ENCODE measurements at regions not wholly inside any gene's neighbourhood (a gene's known extent, or its start where the extent isn't known, plus 50 kb on each side); places are given as distances from the start of the nearest gene placed in this dataset.

DNA sequence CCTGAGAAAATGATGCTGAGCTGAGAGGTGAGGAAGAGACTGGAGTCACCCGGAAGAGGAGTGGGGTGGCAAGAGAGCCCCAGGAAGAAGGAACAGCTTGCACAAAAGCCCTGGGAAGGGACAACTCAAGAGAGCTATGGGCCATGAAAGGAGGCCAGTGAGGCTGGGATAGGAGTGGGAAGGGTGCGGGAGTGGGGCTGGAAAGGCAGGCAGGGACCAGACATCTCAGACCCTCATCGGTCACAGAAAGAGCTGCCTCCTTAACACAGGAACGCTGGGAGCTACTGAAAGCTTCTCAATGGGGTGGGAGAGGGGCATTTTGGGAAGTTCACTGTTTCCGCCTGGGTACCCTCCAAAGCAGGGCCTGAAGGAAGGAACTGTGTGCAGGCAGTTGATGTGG, 122.0 kb upstream of the UNC5B start:
- DNase-seq (ENCODE audit: extremely low read depth in 1 of 4, low spot score in 3 of 4), result peak in 2 of 4 experiments; percentile 5 to 6
- Histone ChIP-seq H3K9me1 (ENCODE audit: control insufficient read depth, insufficient read depth, low read length) (no peaks in the 10 kb centered on the region), H2AFZ (ENCODE audit: low read depth, low read length) (no peak overlapping the region), H3K27ac (ENCODE audit: extremely low read depth, low read depth, low read length) (no peak overlapping the region), H3K27me3 (ENCODE audit: control insufficient read depth in 2 of 2, insufficient read depth in 2 of 2, low read length in 2 of 2) (peaks cover 13 to 43% of the 10 kb centered on the region in 2 experiments; a peak in 4 of 5 replicates), H3K79me2 (ENCODE audit: control insufficient read depth, insufficient read depth, low read length) (no peaks in the 10 kb centered on the region), H3K4me3 (no peak overlapping the region), H3K4me2 (ENCODE audit: insufficient read depth, low read length) (no peak overlapping the region), H4K20me1 (replicated peaks; ENCODE audit: control insufficient read depth, insufficient read depth, low read length) (0 out of 2 replicates have a peak, but pooled peaks cover 5% of the 10 kb centered on the region), H3K9me3 (replicated peaks; ENCODE audit: control insufficient read depth, insufficient read depth, low read depth, low read length) (no peaks in the 10 kb centered on the region), H3K4me1 (replicated peaks in 1 of 2; ENCODE audit: control insufficient read depth in 2 of 2, insufficient read depth in 2 of 2, low read length in 2 of 2) (no peaks in the 10 kb centered on the region), H3K9ac (ENCODE audit: insufficient read depth in 1 of 2, low read depth in 2 of 2, low read length in 2 of 2) (no peak overlapping the region), H3K36me3 (ENCODE audit: control insufficient read depth, insufficient read depth, low read length) (no peaks in the 10 kb centered on the region)
- CTCF ChIA-PET (ENCODE audit: low intra/inter-chr PET ratio), result no interaction called here
- POLR2A ChIA-PET, result no interaction called here
- 6% methylated on average over 5 of the region's 5 CpGs for WGBS (ENCODE audit: insufficient coverage, low coverage, missing lambda C conversion rate)
- BruUV-seq (replicated peaks), result no TSS peak
- no peak for ATAC-seq
- TF ChIP-seq ATF7 (IDR thresholded peaks at IDR 0.05) (no peak), HNRNPH1 (optimal IDR thresholded peaks at IDR 0.05; ENCODE audit: low read depth, low read length) (no peak), CHCHD3 (CRISPR knock-in tag; IDR thresholded peaks at IDR 0.05) (no peak), ZNF23 (CRISPR knock-in tag; IDR thresholded peaks at IDR 0.05) (no peak), ZNF717 (CRISPR knock-in tag; IDR thresholded peaks at IDR 0.05) (no peak), ZNF143 (CRISPR knock-in tag; IDR thresholded peaks at IDR 0.05) (no peak), GTF2E2 (tag; IDR thresholded peaks at IDR 0.05) (no peak), RBM17 (IDR thresholded peaks at IDR 0.05; ENCODE audit: borderline replicate concordance, low read depth, low read length) (no peak), CHD2 (IDR thresholded peaks at IDR 0.05; ENCODE audit: low read depth, low read length) (no peak), ZNF212 (CRISPR knock-in tag; IDR thresholded peaks at IDR 0.05) (no peak), TRIM28 (IDR thresholded peaks at IDR 0.05) (no peak), PURB (CRISPR knock-in tag; IDR thresholded peaks at IDR 0.05; ENCODE audit: low read depth) (no peak), NCOR1 (IDR thresholded peaks at IDR 0.05) (no peak)
- TF ChIP-seq, protein P1, sequence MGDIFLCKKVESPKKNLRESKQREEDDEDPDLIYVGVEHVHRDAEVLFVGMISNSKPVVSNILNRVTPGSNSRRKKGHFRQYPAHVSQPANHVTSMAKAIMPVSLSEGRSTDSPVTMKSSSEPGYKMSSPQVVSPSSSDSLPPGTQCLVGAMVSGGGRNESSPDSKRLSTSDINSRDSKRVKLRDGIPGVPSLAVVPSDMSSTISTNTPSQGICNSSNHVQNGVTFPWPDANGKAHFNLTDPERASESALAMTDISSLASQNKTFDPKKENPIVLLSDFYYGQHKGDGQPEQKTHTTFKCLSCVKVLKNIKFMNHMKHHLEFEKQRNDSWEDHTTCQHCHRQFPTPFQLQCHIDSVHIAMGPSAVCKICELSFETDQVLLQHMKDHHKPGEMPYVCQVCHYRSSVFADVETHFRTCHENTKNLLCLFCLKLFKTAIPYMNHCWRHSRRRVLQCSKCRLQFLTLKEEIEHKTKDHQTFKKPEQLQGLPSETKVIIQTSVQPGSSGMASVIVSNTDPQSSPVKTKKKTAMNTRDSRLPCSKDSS (IDR thresholded peaks at IDR 0.05; ENCODE audit: low read depth, partially characterized antibody), result no peak
- TF ChIP-seq, protein P2, sequence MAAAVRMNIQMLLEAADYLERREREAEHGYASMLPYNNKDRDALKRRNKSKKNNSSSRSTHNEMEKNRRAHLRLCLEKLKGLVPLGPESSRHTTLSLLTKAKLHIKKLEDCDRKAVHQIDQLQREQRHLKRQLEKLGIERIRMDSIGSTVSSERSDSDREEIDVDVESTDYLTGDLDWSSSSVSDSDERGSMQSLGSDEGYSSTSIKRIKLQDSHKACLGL (CRISPR knock-in tag; IDR thresholded peaks at IDR 0.05; ENCODE audit: borderline replicate concordance, poor library complexity, severe bottlenecking), result no peak
- intact Hi-C loops (cut with micrococcal nuclease), result no loop called here
- in situ Hi-C loops (cut with MboI), result no loop called here
- FAIRE-seq, result no peak

All from K562 (cell line).